GM19328 (cell line): ENCODE measurements at regions not wholly inside any gene's neighbourhood (a gene's known extent, or its start where the extent isn't known, plus 50 kb on each side); places are given as distances from the start of the nearest gene placed in this dataset.

Source experiments
- ATAC-seq: cut with Tn5 transposase; IDR thresholded peaks from one replicate; pipeline ENCODE4 v1.9.1; 2021; ENCODE audit warnings: mild to moderate bottlenecking, moderate library complexity; ENCODE audit not compliant: unreplicated experiment

DNA sequence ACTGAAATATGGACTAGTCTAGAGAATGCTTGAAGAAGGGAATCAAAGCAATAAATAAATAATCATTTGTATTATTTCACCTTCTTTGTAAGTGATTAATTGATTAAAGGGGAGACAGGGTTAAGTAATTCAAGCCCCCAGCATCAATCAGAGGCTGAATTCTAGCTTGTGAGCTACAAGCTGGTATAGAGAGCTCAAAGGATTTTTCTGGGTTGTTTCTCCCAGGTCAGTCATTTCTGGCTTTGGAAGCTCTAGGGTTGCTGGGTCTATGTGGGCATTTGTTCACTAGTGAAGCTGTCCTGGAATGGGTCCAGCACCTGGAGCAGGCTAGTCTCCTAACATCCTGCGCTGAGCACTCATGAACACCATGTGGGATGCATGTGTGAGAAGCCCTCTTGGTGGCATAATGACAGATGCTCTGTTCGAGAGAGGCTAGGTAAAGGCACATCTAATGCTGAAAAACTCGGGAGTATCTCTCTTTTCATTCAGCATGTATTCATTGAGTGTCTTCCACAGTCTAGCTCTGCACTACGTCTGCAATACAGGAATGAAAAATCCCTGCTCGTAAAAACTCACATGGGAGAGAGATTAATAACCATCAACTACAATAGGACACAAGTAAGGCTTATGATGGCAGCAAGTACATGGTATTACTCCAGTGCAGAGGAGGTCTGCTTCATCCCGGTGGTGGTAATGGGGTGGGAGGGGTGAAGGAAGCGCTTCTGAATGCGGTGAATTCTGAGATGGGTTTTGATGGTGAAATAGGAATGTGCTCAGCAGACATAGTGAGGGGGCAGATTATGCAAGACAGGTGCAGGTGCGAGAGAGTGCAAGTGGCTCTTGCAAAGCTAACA is 68.0 kb upstream of the NRP1 start:
- ATAC-seq: no peak

DNA sequence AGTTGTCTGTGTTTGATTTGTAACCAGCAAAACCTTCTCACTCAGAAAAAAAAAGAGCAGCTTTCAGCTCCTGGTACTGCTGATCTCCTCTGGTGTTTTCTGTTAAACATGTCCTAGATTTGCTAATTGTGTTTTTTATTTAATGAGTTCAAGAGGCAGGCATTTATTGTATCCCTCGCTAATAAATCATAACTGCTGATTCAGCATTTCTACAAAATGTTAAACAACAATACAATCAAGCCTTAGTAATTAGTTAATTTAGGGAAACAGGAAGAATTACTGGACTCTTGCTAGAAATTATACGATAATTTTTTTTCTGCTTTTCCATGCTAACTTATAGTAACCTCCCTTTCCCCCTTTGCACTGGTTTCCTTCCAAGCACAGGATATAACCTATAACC is 66.8 kb upstream of the NRP1 start:
- ATAC-seq: no peak

DNA sequence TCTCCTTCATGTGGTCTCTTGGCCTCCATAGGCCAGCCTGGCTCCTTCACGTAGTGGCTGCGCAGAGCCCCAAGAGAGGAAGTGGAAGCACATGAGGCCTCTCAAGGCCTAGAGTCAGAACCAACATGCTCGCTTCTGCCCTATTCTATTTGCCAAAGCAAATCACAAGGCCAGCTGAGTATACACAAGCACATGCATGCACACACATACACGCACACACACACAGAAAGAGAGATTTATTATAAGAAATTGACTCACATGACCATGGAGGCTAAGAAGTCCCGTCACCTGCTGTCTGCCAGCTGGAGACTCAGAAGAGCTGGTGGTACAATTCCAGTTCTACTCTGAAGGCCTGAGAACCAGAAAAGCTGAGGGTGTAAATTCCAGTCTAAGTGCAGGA is 64.3 kb upstream of the NRP1 start:
- ATAC-seq: no peak

DNA sequence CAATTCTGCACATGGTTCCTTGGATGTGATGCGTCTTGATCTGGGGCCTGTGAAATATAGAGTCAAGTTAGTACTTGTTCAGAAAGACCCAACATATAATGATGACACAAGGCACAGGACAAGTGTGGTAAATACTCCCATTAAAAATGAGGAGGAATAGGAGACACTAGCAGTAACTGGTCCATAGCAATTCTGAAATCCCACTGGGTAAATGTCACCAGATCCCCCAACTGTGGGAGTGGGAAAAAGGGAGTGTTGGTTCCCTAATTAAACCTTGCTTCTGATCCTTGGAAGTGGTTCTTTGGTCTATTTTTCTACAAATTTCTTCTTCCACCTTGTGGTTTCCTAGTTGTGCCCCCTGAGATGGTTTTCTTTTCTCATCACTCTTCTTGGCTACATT is 62.5 kb upstream of the NRP1 start:
- no peak for ATAC-seq

DNA sequence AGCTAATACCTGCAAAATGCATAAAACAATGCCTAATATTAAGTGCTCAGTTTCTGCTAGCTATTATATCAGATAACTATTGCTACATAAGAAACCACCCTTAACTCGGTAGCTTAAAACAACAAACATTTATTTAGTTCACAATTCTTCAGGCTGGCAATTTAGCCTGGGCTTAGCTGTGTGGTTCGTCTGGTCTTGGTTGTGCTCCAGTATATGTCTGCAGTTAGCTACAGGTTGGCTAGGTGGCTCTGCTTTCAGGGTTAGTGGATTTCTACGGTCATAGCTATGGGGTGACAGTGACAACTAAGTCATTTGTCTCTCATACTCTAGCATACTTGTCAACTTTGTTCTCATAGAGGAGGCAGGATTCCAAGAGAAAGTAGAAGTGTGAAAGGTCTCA is 61.8 kb upstream of the NRP1 start:
- ATAC-seq: no peak

DNA sequence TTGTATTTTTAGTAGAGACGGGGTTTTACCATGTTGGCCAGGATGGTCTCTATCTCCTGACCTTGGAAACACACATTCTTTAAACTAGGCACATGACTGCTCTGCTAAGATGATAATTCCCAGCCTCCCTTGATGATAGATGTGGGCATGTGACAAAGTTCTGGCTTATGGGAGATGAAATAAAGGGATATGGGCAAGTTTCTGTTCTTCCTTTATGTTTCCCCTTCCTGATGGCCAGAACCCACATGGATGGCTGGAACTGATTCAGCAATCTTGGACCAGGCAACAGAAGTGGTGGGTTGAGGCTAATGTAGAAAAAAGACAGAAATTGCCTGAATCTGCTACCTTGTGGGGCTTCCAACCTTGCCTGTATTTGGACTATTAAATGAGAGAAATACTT is 60.7 kb upstream of the NRP1 start:
- ATAC-seq: no peak

DNA sequence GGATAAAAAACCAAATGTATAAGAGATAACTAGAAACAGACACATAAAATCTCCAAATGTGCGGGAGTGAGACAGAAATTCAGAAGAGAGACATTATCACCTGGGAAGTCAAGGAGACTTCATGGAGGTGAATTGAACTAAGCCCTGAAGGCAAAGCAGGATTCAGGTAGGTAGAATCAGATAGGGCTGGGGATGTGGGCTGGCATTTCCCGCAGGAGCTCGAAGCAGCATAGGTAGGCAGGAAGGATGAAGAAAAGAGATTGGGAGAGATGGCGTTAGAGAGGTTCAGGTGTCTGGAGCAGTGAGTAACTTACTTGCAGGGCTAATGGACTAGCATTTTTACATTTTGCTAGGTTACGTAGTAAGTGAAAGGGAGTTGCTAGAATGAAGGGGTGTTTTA is 58.2 kb upstream of the NRP1 start:
- ATAC-seq: no peak

DNA sequence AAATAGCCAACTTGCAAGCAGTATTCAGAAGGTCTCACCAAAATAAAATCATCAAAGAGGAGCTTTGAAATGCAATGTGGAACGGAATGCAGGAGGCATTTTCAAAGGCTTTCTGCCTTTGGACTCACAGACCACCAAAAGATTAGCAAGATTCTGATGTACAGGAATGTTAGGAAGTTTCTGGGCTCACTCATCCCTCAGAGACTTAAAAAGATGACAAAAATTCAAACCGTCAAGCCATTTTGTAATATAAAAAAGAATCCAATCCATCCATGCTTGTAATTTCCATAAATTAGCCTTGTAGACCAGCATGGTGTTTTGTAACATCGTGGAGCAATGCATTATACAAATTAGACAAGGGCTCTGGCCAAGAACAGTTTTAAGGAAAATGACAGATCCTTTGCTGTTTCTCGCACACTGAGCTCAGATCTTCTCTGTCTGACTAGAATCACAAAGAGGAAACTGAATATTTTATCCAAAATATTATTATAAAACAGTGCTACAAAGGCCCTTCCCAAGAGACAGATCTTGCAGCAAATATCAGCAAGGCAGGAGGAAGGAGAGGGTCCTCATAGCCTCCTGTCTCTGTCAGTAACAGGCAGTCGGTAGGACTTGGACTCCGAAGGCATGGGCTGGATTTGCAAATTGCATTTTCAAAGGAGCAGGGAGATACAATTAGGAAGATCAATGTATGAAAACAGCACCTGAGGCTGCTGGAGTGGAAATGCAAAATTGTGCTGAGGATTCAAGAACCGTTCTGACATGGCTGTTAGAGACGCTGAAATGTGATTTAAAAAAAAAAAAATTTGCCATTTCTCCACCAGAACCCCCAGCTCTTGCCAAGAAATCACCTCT is 57.4 kb upstream of the NRP1 start:
- ATAC-seq: no peak

DNA sequence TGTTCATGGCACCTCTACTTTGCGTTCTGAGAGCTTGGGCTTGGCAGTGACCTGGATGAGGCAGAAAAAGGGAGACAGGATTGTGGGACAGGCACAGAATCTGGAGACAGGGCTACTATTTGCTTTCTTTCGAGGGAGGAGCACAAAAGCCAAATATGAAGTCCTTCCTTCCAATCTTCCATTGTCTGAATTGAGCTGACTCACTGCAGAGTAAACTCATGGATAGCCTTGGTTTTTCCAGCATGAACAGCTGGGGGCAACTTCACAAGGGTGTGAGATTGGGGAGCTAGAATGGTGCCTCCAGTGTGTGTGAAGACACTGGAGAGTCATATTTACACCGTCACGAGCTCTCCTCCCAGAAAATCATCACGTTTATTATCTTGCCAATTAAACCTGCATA is 55.6 kb upstream of the NRP1 start:
- no peak for ATAC-seq

DNA sequence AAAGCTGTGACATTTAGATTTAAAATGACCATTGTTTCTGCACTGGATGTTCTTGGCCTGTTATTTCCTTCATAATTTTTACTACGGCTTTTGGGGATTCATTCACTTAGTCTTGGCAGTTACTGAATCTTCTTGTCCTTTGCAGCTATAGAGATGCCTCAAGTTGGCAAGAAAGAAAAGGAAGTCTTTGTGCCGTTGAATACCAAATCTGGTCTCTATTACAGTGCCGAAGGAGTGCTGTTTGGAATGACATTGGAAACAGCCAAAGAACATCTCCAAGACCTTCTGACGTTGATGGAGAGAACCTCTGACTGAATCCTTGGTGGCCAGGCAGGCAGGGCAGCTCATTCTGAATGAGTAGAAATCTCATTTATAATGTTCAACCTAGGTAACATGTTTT is 54.3 kb upstream of the NRP1 start:
- no peak for ATAC-seq

DNA sequence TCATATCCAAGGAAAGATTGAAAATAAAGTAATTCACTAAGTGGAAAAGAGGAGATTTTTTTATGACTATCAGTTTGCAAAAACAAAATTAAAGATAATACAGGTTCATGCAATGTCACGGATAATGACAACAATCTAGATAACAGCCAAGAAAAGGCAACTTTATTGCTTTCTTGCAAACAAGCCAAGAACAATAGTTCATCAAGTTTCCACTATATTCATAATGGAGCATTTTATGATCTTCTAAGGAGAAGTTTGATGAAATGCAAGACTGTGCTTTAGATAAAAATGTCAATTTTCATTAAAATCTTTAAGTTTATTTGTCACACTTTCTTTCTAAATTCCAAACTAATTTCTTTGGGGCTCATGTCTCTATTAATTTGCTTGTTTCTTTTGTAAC is 53.9 kb upstream of the NRP1 start:
- ATAC-seq: no peak

DNA sequence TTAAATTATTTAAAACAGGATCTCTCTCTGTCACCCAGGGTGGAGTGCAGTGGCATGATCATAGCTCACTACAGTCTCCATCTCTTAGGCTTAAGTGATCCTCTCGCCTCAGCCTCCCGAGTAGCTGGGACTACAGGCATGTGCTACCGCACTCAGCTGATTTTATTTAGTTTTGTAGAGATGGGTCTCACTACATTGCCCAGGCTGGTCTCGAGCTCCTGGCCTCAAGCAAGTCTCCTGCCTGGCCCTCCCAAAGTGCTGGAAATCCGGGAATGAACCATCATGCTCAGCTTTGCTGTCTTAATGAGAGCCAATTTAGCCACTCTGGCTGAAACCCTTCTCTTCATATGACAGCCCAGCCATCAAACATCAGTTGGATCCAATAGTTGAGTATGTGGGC is 53.3 kb upstream of the NRP1 start:
- ATAC-seq: no peak

DNA sequence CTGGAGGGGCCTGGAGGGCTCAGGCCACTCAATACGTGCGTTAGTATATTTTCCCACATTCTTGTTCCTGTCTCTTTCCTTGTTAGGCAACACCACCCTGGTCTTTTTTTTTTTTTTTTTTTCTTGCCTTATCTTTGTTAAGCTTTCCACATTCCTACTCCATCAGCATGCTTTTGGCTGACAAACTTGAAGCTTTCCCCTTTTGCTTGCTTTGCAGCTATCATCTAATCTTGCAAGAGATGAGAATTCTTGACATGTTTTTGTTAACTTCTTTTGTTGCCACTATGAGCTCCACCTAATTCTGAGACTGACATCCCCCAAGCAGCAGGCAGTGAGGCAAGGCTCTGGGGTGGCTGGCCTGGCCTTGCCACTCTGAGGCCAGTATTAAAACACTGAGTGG is 52.5 kb upstream of the NRP1 start:
- ATAC-seq: no peak

DNA sequence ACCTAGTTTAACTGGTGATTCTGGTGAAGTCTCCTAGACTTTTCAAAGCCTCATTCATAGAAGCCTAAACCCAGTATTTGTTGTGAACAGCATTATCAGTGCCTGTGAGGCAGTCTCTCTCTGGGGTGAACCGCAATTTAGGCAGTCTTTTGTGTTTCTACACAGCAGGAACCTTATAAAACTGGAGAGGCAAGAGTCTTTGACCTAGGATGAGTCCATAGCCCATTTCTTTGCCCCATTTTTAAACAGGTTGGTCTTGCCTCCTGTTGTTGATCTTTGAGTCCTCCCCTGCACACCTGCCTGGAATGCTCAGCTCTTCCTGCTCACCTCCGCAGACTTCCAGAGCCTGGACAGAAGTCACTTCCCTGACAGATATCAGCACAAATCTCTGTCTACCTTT is 51.2 kb upstream of the NRP1 start:
- ATAC-seq: no peak

DNA sequence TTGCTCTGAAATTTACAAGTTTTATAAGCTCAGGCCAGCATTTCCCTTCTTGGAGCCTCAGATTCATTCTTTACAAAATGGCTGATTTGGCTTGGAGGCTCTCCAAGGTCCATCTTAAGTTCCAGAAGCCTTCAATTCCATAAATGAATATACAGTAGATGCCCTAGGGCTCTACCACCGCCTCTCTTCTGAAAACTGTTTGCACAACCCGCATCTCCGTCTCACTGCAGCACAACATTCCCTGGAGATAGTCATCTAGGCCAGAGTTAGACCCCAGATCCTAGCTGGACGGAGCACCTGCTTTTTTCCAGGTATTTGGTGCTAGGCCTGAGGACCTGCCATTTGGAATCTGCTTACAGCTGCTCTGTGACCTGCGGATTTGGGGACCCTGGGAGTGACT is 50.5 kb upstream of the NRP1 start:
- no peak for ATAC-seq
